GM08714 (cell line): ENCODE measurements at regions not wholly inside any gene's neighbourhood (a gene's known extent, or its start where the extent isn't known, plus 50 kb on each side); places are given as distances from the start of the nearest gene placed in this dataset.
"Not testable (repeated sequence)": the region's sequence is repeated elsewhere in the genome, so short reads cannot be mapped to it uniquely, and the experiment has no call there.

ENCODE experiments used
- H3K4me3 ChIP-seq: fragments of 200-500 bp; sonication (Bioruptor generic); 2 replicates; pipeline ENCODE4 v1.5.1; 2014; ENCODE audit warnings: mild to moderate bottlenecking, low read length, inconsistent platforms
- ZNF274 ChIP-seq: IDR thresholded peaks from 2 replicates; pipeline ENCODE4 v1.6.1; 2012; ENCODE audit warnings: mild to moderate bottlenecking, low read depth, low read length

DNA sequence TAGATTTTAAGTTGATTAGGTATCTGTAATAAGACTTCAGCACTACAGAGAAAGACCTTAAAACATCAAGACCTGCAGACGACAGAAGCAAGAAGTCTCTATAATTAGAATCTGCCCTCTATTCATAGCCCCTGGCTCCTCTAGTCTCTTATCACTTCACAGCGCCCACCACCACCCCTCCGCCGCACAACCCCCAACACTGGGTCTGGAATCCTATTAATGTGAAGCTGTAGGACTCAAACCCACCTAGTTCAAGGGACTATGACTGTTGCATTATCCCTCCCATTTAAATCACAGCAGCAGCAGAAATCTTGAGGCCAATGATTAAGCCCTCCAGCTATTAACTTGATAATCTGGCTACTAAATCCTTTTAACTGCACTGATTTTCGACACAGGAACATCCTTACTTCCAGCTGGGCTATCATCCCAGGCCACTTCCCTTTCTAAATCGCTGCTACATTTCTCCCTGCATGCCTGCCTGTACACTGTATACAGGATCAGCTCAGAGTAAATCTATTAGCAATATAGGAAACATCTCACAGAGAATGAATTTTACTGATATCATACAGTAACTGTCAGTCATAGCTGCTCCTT lies 159.5 kb upstream of the GRAMD2B start:
- no peak for TF ChIP-seq ZNF274
- no peak overlapping the region for H3K4me3 ChIP-seq

DNA sequence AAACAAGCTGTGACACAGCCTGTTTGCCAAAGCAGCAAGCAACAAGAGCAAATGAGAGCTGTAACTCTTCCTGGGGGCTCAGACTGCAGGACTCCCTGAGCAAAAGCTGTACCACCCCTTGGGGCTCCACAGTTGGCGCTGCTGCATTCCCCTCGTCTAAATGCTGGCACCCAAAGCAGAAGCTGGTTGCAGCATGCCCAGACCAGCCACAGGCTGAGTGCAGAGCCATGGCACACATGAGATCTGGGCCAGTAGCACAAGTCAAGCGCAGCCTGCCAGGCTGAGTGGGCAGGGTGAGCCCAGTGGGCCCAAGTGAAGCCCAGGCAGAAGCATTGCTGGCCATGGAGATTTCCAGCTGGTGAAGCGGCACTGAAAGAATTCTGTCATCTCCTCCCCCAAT lies 157.3 kb upstream of the GRAMD2B start:
- no peak for TF ChIP-seq ZNF274
- no peak overlapping the region for H3K4me3 ChIP-seq

DNA sequence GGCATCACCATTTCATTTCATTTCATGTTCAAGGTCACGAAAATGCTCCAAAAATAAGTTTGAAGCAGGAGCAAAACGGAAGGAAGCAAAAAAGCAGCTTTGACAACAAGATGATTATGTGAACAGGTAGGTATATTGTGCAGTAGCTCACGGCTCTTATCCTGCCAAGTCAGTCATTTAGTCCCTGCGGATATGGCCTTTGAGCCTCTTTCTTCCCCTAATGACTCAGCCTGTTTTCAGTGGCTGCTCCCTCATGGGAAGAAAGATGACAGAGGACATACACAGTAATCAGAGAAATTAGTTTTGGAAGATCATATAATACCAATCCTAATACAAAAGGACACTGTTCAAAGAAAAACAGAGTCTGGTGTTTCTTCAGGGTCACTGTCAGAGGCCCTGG lies 155.8 kb upstream of the GRAMD2B start:
- no peak overlapping the region for H3K4me3 ChIP-seq
- no peak for TF ChIP-seq ZNF274

DNA sequence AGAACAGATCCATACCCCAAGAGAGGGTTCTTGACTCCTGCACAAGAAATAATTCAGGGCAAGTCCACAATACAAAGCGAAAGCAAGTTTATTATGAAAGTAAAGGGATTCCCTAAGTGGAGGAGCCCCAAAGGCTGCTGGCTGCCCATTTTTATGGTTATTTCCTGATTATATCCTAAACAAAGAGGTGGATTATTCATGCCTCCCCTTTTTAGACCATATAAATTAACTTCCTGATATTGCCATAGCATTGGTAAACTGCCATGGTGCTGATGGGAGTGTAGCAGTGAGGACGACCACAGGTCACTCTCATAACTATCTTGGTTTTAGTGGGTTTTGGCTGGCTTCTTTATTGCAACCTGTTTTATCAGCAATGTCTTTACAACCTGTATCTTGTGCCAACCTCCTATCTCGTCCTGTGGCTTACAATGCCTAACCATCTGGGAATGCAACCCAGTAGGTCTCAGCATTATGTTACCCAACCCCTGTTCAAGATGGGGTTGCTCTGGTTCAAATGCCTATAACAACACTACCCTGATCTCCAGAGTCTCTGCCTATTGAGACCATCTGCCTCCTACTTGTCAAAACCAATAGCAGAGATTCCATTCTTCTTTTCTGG lies 154.4 kb upstream of the GRAMD2B start:
- no peak overlapping the region for H3K4me3 ChIP-seq
- no peak for TF ChIP-seq ZNF274

DNA sequence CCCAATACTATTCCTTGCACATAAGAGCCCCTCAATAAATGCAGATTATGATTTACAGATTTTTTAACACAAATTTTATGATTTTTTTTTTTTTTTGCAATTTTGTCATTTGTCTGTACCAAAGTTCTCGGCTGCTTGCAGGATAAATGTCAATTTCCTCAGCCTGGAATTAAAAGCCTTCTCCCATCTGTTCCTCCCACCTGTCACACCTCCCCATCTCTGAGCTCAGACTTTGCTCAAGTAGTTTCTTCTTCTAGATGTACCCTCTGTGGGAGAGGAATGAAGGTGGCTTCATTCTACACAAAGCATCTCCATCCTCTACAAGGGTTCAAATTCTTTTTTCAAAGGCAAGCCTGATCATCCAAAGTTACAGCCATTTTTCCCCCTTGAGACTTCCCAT lies 153.7 kb upstream of the GRAMD2B start:
- TF ChIP-seq ZNF274, result no peak
- no peak overlapping the region for H3K4me3 ChIP-seq

DNA sequence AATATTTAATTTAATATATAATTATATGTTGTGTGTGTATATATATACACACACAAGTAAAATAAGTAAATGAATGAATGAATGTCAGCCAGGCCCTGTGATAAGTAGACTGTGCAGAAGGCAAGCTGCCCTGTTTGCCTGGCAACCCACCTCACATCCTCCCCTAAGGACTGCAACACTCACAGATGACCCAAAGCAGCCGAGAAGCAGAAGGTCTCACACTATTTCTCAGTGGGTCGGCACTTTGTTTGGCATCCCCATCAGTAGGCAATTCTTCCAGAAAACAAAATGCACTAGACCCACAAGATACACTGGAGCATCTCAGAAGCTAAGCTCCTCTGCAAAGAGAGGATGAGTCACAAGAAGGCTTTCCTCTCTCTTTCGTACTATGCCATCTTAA lies 152.1 kb upstream of the GRAMD2B start:
- no peak for TF ChIP-seq ZNF274
- no peak overlapping the region for H3K4me3 ChIP-seq

DNA sequence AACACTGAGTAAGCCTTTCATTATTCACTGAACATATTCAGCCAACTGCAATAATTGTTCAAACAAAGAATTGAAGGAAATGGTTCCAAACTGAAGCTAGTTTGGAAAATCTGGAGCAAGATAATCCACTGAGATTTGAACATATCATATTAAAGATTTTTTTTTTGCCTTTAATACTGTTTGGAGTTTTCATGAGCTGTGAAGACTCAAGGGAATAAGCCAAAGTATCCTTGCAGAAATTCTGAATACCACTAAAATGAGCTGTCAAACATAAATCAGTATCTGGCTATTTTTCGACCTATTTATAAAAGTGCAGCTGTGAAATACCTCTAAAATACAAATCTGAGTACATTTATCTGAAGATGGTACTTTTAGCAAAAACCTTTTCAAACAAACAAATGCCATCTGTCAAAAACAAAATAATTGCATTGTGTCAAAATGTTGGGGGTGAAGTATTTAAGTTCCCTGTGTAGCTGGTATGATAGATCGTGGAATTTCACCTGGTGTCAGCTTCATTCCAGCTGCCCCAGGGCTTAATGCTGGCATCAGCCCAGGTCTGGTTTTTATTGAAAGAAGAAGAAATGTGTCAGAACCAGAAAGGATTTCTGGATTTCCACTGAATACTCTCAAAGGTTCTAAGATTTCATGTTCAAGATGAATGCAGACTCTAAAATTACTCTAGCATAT lies 149.0 kb upstream of the GRAMD2B start:
- no peak for TF ChIP-seq ZNF274
- H3K4me3 ChIP-seq, result no peak overlapping the region

DNA sequence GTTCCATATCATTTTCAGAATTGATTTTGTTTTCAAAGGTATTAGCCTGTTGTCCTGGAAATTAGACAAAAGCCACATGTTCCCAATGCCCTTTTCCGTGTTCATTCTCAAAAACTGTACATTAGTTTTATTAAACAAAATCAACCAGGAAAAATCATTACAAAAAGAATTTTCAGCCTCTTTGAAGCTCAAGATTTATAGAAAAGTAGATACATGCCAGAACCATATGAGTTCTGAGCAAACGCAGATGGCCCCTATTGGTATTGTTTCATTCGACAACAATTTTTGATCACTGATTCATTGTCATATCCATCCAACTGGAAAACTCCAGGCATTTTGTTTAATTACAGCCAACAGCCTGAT lies 148.5 kb upstream of the GRAMD2B start:
- TF ChIP-seq ZNF274, result no peak
- H3K4me3 ChIP-seq, result no peak overlapping the region

DNA sequence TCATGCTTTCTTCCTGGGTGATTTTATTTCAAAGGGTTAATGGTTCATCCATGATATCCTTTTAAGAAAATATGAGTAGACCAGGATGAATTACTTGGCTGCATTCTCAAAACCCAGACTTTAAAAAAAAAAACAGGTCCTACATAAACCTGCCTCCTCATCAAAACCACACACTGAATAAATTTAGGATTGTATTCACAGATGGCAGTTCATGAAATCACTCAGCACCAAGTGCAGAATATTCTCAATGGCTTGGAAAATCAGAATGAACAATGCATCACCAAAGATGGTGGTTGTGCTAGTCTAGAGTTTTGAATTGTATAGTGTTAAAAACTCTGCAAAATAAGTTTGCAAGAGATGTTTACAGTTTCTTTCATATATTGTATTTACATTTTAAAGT lies 145.4 kb upstream of the GRAMD2B start:
- no peak overlapping the region for H3K4me3 ChIP-seq
- TF ChIP-seq ZNF274, result no peak

DNA sequence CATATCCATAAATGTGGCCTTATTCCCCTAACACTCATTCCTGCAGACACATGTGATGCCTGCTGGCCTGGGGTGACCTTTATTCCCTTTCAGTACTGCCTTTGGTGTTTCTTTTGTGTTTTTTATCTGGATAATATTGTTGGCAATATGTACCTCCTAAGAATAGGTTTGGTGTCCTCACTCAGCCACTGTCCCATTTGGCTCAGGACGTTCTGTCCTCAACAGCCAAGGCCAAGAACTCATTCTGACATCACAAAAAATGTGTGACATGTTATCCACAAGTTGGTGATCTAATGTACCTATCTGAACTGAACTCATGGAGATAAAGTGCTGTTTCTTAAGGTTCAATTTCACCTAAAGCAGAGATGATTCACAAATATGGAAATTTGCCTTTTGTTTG lies 142.9 kb upstream of the GRAMD2B start:
- TF ChIP-seq ZNF274, result no peak
- H3K4me3 ChIP-seq, result no peak overlapping the region

DNA sequence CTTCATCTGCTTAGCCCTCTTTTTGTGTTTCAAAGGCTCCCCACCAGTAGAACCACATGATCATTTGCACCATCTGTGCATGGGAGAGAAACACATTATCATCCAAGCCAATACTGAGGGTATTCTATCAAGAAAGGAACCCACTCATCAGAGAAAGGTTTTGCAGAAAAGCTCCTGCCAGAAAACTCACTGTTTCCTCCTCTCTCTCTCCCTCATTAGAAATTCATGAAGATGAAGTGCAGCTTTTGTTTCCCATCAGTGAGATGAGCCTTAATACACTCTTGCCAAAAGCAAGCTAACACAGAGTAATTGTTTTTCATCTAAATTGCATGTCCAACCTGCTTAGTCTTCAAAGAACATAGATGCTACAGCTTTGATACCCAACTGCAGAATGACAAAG lies 142.4 kb upstream of the GRAMD2B start:
- H3K4me3 ChIP-seq, result no peak overlapping the region
- TF ChIP-seq ZNF274, result no peak

DNA sequence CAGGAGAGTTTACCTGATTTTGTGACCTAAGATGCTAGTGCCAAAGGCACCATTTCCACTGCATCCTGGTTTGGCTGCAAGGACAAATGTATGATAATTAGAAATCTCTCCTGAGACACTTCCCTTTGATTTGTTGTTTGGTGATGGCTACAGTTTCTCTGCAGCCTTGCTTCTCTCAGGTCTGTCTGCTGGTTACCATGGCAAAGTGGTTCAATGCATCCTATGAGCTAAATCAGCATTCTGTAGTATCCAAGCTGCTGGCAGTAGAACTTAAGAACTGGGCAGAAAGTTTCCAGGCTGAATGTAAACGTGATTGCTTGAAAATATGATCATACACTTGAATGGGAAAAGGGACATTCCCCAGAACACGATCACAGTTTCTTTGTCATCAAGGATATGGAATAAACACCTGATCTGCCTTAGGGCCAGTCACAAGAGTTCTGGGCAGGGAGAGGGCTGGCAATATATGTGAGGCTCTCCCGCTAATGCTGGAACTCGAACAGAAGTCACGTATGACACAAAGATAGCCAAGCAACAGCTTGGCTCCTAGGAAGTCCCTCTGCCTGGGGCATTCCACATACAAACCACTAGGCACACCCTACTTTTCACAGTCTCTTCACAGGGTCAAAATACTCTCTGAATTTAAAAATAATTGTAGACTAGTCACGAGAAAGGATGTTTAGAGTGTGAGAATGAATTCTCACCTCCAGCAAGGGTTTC lies 138.1 kb upstream of the GRAMD2B start:
- no peak for TF ChIP-seq ZNF274
- H3K4me3 ChIP-seq, result no peak overlapping the region

DNA sequence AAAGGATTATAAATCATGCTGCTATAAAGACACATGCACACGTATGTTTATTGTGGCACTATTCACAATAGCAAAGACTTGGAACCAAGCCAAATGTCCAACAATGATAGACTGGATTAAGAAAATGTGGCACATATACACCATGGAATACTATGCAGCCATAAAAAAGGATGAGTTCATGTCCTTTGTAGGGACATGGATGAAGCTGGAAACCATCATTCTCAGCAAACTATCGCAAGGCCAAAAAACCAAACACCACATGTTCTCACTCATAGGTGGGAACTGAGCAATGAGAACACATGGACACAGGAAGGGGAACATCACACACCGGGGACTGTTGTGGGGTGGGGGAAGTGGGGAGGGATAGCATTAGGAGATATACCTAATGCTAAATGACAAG lies 127.1 kb upstream of the GRAMD2B start:
- not testable (repeated sequence) for H3K4me3 ChIP-seq

DNA sequence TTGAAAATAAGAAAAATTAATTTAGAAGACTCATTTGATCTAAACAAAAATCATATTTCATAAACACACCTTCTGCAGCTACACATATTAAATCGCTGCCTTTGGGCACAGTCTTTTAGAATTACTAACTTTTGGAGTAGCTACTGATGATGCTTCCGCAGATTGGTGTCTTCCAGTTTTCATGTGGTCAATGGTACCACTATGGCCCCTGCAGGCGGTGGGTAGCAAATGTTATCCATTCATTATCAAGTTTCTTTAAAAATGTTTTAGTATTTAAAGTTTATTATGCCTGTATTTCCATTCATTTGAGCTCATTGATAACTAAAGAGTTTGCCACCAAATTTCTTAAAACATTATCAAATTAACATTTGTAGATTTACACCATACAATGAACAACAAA lies 122.9 kb upstream of the GRAMD2B start:
- TF ChIP-seq ZNF274, result no peak

DNA sequence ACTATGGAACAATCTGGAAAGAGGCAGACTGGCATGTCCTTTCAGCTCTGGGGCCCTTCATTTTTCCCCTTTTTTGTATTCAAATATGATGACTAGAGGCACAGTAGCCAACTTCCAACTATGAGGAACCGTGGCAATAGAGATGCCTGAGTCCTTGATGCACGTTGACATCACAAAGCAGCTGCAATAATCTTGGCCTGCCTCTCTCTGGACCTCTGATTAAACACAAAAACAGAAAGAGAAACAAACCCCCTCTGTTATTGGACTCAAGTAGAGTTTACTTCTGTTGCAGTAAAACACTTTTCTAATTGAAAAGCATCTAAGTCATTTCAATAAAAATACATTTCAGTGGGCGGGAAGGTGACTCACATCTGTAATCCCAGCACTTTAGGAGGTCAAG lies 122.2 kb upstream of the GRAMD2B start:
- TF ChIP-seq ZNF274, result no peak

More for the DNA sequence above, 122.9 kb upstream of the GRAMD2B start:
- H3K4me3 ChIP-seq, result no peak overlapping the region

More for the DNA sequence above, 122.2 kb upstream of the GRAMD2B start:
- no peak overlapping the region for H3K4me3 ChIP-seq
